ENCODE measurements at regions not wholly inside any gene's neighbourhood (a gene's known extent, or its start where the extent isn't known, plus 50 kb on each side); places are given as distances from the start of the nearest gene placed in this dataset.

DNA sequence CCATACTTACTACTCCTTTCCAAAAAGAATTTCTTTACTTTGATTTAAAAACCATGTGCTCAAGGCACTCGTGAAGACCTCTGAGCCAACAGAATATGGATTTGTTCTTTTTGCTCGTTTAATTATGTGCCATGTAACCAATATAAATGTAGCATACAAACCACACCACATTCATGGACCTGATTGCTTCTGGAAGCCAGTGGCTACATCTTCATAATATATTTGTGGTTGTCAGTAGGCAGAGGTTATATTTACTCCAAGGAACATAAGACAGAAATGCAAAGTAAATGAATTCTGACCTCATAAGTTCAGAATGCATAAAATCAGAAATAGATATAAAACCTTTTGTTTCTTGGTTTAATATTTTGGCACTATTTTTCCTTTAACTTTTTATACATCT is 373.0 kb downstream of the HDGFL1 start:
- TF ChIP-seq, protein P1, sequence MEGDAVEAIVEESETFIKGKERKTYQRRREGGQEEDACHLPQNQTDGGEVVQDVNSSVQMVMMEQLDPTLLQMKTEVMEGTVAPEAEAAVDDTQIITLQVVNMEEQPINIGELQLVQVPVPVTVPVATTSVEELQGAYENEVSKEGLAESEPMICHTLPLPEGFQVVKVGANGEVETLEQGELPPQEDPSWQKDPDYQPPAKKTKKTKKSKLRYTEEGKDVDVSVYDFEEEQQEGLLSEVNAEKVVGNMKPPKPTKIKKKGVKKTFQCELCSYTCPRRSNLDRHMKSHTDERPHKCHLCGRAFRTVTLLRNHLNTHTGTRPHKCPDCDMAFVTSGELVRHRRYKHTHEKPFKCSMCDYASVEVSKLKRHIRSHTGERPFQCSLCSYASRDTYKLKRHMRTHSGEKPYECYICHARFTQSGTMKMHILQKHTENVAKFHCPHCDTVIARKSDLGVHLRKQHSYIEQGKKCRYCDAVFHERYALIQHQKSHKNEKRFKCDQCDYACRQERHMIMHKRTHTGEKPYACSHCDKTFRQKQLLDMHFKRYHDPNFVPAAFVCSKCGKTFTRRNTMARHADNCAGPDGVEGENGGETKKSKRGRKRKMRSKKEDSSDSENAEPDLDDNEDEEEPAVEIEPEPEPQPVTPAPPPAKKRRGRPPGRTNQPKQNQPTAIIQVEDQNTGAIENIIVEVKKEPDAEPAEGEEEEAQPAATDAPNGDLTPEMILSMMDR (IDR thresholded peaks at IDR 0.05; ENCODE audit: control insufficient read depth, extremely low read depth, insufficient read depth): no peak
- DNase-seq (ENCODE audit: low read depth): no peak

DNA sequence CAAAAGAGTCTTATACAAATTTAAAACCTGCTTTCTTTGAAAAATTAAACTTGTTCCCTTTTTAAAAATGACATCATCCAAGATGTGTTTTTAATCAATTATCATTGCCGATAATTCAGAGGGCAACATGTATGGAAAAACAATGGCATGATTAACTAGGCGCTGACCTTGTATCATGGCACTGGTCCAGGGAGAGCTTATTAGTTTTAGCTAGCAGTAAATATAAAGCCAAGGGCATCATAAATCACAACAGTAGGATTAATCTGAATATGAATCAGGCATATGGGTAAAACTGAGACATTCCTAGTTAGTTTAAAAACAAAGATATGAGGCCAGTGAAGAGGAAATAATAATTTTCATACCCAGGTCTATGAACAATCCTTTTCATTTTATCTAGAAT is 374.0 kb downstream of the HDGFL1 start:
- H3K4me3 ChIP-seq (ENCODE audit: low read depth, low read length): no peak overlapping the region
- TF ChIP-seq, protein P1 (IDR thresholded peaks at IDR 0.05; ENCODE audit: control insufficient read depth, extremely low read depth, insufficient read depth): no peak
- DNase-seq (ENCODE audit: low read depth): no peak

More for the DNA sequence above, 373.0 kb downstream of the HDGFL1 start:
- no peak overlapping the region for H3K4me3 ChIP-seq (ENCODE audit: low read depth, low read length)

GRCh38 chr6:22949967-22950366 is 380.6 kb downstream of the HDGFL1 start:
- TF ChIP-seq, protein P1 (IDR thresholded peaks at IDR 0.05; ENCODE audit: control insufficient read depth, extremely low read depth, insufficient read depth): no peak
- H3K4me3 ChIP-seq (ENCODE audit: low read depth, low read length): no peak overlapping the region
- no peak for DNase-seq (ENCODE audit: low read depth)

- DNase-seq (ENCODE audit: low read depth): no peak
- TF ChIP-seq, protein P1 (IDR thresholded peaks at IDR 0.05; ENCODE audit: control insufficient read depth, extremely low read depth, insufficient read depth): no peak
- no peak overlapping the region for H3K4me3 ChIP-seq (ENCODE audit: low read depth, low read length)
These were observed 382.7 kb downstream of the HDGFL1 start for GRCh38 chr6:22952097-22952496.

DNA sequence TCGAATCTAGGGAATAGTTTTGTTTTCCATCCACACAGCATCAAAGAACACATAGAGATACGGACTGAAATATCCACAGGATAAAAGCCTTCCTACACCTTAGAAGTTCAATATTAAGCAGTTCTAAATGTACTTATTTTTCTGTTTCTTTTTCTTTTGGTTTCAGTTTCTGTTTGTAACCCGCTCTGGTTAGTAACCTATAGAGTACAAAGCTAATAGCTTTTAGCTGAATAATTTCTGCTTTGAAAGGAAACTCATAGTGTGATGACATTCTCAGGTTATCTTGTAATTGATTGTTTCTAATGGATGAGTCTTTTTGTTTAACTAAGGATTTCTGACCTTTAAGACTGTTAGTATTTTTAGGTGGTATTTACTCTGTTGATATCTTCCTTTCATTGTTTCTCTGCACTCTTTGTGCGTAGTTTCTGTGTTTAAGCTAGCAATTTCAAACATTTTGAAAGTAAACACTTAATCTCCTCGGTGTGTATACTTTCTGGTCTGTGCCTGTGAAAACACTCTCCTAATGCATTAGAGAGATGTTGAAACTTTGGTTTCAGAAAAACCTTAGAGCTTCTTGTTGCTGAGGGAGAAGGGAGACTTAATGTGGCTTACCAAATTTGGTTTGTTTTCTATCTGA is 385.5 kb downstream of the HDGFL1 start:
- H3K4me3 ChIP-seq (ENCODE audit: low read depth, low read length): peak overlapping the region; percentile 14; the same call in 1 of the 2 replicates
- TF ChIP-seq, protein P1 (IDR thresholded peaks at IDR 0.05; ENCODE audit: control insufficient read depth, extremely low read depth, insufficient read depth): no peak
- DNase-seq (ENCODE audit: low read depth): no peak

DNA sequence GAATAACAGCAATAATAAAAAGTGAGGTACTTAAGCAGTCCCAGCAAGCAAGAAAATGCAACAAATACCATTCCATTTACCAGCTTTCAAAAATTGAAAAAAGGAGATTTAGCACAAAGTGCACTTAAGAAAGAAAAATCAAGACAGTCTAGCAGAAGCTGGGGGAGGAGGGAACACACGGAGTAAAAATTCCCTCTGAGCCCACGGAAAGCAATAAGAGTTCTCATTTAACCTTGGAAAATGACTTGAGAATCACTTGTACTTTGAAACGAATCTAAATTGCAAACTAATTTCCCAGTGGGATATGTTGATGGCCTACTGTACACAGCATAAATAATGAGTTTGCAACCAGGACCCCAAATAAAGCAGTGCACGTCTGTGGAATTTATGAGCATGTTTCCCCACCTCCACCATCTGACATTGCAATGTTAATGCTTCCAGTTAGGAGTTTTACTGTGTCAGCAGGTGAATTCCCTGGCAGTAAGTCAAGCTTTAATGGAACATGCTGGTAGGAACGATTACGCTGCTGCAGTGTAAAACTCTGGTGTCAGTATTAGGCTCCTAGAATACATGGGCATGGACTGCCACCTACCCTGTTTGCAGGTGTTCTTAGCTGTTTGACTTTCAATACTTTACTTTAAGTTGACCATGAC is 386.8 kb downstream of the HDGFL1 start:
- TF ChIP-seq, protein P1 (IDR thresholded peaks at IDR 0.05; ENCODE audit: control insufficient read depth, extremely low read depth, insufficient read depth): peak; percentile 23; the same call in 1 of the 2 replicates
- no peak overlapping the region for H3K4me3 ChIP-seq (ENCODE audit: low read depth, low read length)
- DNase-seq (ENCODE audit: low read depth): peak; percentile 86

Measured in LNCaP clone FGC (cell line).